ENCODE measurements at regions not wholly inside any gene's neighbourhood (a gene's known extent, or its start where the extent isn't known, plus 50 kb on each side); places are given as distances from the start of the nearest gene placed in this dataset.

DNA sequence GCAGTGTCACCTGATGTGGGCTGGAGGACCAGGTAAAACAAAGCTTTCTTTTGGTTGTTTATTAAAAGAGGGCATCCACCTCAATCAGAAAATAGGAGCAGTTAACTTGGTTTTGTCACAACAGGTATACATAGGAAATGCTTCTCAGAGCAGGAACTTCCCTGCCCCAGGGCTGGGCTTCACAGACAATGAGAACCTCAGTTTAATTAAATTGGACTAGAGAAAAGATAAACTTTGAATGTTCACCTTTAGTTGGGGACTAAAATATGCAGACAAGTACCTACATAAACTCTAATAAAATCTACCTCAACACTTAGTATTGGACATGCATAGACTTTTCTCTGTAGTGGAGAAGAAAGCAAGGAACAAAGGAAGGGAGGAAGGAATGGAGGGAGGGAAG is 392.0 kb downstream of the ENC1 start:
- no peak for DNase-seq

- no peak for DNase-seq
Measured at GRCh38 chr5:74244406-74244805, 396.1 kb downstream of the ENC1 start.

DNA sequence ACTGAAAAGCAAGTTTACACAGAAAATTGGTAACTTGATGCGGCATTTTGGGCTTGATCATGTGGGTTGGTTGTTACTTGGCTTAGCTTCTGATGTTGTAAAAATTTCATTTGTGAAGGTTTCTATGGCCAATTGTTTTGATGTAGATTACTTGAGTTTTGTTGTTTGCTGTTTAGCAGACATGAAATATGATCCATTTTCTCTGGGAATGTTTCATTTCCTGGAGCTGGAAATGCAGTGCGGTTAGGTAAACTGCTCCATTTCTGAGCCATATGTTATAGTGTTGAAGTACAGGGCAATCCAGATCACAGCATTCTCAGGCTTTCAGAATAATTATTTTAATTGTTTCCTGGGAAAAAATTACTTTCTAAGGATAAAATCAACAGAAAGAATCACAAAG is 396.9 kb downstream of the ENC1 start:
- no peak for DNase-seq

GRCh38 chr5:74242516-74242915 is 398.0 kb downstream of the ENC1 start:
- DNase-seq, result no peak

DNA sequence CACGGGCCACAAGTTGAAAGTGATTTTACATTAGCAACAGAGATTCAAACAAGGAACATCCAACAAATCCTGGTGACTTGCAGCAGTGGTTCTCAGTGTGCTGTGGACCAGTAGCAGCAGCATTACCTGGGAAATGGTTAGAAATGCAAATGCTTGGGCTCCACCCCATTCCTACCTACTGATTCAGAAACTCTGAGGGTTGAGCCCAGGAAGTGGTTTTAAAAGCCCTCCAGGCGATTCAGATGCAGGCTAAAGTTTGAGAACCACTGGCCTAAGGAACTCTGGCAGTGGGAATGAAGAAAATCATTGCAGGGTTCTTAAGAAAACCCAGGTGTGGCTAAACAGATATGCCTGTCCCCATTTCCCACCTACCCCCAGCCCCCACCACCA is 398.8 kb downstream of the ENC1 start:
- DNase-seq, result no peak

GRCh38 chr5:74240783-74241750 is 399.5 kb downstream of the ENC1 start:
- DNase-seq, result no peak

DNA sequence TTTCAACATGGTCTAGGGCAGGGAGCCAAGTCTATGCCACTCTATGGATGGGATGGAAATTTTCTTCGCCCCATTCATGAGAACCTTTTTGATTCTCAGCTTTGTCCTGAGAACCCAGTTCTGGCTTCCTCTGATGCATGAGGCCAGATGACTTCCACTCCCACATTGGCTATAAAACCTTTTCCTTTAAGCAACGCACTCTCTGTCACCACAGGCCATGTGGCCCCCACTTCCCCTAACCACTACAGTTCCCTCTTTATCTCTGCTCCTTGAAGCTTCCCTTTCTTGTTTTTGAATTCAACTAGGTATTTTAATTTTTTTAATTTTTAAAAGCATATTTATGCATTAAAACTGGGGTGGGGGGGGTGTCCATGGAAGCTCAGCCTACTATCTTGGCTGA is 401.3 kb downstream of the ENC1 start:
- no peak for DNase-seq

- DNase-seq, result no peak
Measured at GRCh38 chr5:74237571-74238145, 402.9 kb downstream of the ENC1 start.

DNA sequence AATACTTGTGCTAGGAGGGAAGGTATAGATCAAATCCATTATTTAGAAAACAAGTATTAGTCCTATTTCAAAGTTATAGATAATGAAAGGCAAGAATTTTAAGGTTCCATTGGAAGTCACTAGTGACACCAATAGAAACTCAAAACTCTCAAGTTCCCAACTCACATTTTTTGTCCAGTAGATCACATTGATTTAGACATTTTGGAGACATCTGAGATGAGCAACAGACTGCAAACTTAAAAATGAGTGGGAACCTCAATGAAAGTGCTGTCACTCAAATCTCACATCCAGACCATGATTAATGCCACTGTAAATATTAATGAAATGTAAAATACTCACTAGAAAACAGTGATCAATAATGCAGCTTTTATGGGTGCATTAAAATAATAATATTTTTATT is 405.0 kb downstream of the ENC1 start:
- no peak for DNase-seq

DNA sequence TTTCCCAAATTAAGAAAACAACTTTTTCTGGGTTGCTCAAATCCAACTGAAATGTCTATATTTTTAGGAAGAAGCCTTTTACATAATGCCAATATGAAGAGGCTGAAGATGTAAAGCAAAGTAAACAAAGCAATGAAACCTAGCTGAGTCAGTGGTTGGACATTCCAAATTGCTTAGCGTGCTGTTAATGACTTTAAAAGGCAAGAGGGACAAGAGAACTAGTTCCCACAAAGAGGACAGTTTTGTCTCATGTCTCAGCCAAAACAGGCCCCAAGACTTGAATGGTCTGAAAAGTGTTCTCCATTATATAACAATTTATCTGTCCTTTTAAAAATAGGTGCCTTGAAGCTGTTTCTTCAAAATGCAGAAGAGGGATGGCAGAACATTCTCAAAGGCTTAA is 407.0 kb downstream of the ENC1 start:
- no peak for DNase-seq

- no peak for DNase-seq
Measured at GRCh38 chr5:74233091-74233490, 407.4 kb downstream of the ENC1 start.

DNA sequence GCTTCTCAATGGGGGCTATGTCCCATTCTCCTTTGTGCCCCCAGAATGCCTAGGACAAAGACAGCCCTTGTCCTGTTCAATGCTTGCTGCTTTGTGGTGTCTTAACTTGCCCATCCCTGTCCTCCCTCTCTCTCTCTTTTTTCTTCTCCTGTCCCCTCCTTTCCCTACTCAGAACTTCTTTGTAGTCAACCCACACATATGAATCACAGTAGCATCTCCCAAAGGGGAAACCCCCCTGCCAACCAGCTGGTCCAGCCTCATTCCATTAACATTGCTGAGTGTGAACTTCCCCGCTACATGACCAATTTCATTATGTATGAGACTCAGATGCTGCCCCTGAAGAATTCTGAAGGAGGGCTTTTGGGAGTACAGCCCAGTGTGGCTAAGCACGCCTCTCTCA is 408.3 kb downstream of the ENC1 start:
- DNase-seq, result no peak

DNA sequence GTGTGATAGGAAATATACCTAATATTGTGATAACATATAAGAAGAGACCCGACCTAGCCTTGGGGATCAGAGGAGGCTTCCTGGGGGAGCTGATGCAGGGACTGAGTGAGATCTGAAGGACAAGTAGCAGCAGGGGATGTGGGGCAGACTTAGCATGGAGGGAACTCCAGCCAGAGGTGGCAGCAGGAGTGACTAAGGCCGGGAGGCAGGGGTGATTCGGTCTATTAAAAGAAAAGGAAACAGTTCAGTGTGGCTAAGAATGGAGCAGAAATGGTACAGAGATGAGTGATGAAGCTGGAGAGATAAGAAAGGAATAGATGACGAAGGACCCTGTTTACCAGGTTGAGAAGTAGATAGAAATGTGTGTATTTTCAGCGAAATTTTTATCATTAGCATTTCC is 408.8 kb downstream of the ENC1 start:
- no peak for DNase-seq

DNA sequence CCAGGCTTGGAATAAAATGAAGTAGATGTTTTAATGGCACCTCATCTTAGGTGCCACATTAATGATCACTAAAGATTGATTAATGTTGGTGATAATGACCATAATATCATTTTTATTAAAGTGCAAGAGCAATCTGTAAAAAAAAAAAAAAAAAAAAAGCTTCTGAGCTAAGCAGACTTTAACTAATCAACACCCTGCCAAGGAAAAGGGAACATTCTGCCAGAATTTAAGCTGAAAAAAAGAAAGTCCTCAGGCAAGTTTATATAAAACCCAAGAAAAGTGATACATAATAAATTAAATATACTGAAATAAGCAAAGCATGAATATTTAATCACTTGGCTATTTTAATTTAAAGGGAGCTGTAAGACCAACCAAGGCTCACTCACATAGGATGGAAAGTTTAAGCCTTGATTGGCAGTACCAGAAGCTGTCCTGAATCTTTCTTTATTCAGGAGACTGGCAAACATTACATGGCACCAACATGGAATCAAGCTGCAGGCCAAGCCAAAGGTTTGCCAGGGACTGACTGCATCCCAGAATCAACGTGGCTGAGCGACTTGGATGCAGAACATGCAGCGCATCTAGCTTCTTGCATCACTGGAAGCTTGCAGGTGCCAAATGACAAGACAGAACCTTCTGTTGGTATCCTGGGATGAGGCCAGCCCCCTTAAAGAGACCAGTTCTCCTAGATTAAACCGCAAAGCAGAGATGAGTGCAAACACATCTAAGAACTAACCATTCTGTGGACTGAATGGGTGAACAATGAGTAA is 413.6 kb downstream of the ENC1 start:
- no peak for DNase-seq

DNA sequence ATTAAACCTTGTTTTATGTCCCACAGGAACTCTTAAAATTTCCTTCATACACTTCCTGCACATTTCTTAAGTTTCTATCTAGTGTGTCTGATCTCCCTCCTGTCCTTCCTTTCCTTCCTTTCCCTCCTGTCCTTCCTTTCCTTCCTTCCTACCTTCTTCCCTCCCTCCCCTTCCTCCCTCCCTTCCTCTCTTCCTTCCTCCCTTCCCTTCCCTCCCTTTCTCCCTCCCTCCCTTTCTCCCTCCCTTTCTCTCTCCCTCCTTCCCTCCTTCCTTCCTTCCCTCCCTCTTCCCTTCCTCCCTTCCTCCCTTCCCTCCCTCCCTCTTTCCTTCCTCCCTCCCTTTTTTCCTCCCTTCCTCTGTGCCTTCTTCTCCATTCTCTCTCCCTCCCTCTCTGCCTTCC is 414.9 kb downstream of the ENC1 start:
- DNase-seq, result no peak

GRCh38 chr5:74224331-74224730 is 416.2 kb downstream of the ENC1 start:
- DNase-seq, result no peak

DNA sequence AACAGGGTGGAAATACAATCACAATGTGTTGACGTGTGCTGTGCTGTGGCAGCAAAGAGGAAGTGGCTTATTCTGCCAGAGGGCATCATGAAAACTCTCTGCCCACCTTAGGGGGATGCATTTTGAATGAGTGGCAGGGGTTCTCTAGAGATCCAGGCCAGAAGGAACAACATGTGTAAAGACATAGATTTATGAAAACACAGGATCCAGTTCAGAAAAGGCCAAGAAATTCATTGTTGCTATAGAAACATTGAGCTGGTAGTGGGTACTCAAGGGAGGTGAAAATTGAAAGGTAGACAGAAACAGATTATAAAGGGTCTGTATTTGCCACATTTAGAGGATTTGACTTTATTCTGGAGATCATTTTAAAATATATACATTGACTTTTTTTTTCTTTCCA is 417.7 kb downstream of the ENC1 start:
- DNase-seq, result no peak

- DNase-seq, result no peak
Measured at GRCh38 chr5:74221413-74221812, 419.1 kb downstream of the ENC1 start.

DNA sequence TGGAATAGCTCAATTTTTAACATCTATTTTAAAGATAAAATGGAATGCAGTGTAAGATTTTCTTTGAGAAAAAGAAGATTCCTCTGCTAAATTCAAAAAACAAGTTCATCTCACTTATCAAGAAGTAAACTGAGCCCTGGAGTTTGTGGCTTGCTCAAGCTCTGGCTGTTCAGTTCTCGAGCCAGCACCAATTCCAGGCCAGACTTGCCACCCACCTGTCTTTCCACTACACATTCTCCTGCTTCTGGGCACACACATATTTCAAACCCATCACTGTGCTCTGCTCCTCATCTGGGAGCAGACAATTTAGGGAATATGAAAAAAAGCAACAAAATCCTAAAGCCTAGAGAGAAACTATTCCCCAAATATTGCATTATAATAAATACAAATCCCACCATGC is 424.5 kb downstream of the ENC1 start:
- DNase-seq, result no peak

- no peak for DNase-seq
Measured at GRCh38 chr5:74212336-74212735, 428.2 kb downstream of the ENC1 start.

- no peak for DNase-seq
Measured at GRCh38 chr5:74209571-74209970, 431.0 kb downstream of the ENC1 start.

- DNase-seq, result no peak
Measured at GRCh38 chr5:74206579-74207550, 433.7 kb downstream of the ENC1 start.

Measured in activated CD8-positive, alpha-beta memory T cell treated with anti-CD3 and anti-CD28 coated beads, Interleukin-2, amount 50 U/mL, for 4 hours (primary cell).